H1 (cell line): ENCODE measurements at regions not wholly inside any gene's neighbourhood (a gene's known extent, or its start where the extent isn't known, plus 50 kb on each side); places are given as distances from the start of the nearest gene placed in this dataset.

Experiments
- CTCF ChIA-PET: fragments of 300-600 bp; sonication (Branson Sonifier 250); formaldehyde crosslinking; loops from one replicate; lab custom pipeline; 2021; ENCODE audit not compliant: partially characterized antibody; lab: Charles Lee
- POLR2A ChIA-PET: fragments of 300-600 bp; sonication (Branson Sonifier 250); formaldehyde crosslinking; loops from one replicate; lab custom pipeline; 2021; ENCODE audit warnings: inconsistent platforms; ENCODE audit not compliant: partially characterized antibody; lab: Charles Lee
- DNase-seq, 2 experiments: peaks; one replicate each; pipeline versions ENCODE4 v3.0.0 to v3.0.0-alpha.2; 2010 to 2022; ENCODE audit warnings: low spot score in 2 of 2, low read depth in 1 of 2, mixed read lengths in 1 of 2
- FAIRE-seq: peaks from 2 replicates; lab custom pipeline; 2011; peaks lifted over from hg19 to GRCh38; lab: Jason Lieb, UNC
- H2AFZ ChIP-seq: 2 replicates; pipeline ENCODE4 v1.8.1; 2012; ENCODE audit warnings: low read length, inconsistent platforms
- H2AK5ac ChIP-seq: 2 replicates; pipeline ENCODE4 v1.6.1; 2013; ENCODE audit warnings: low read depth, low read length
- H2BK120ac ChIP-seq: replicated peaks from 2 replicates; pipeline ENCODE3; 2013; ENCODE audit warnings: low read depth, low read length, inconsistent platforms
- H2BK12ac ChIP-seq: 2 replicates; pipeline ENCODE4 v1.6.1; 2013; ENCODE audit warnings: low read depth, low read length
- H2BK15ac ChIP-seq: 2 replicates; pipeline ENCODE4 v1.6.1; 2013; ENCODE audit warnings: low read length
- H2BK20ac ChIP-seq: 2 replicates; pipeline ENCODE4 v1.6.1; 2013; ENCODE audit warnings: low read length
- H2BK5ac ChIP-seq: 2 replicates; pipeline ENCODE4 v1.6.1; 2013; ENCODE audit warnings: low read depth, low read length
- H3K14ac ChIP-seq: 2 replicates; pipeline ENCODE4 v1.6.1; 2013; ENCODE audit warnings: inconsistent platforms; ENCODE audit not compliant: insufficient read length
- H3K18ac ChIP-seq: 2 replicates; pipeline ENCODE4 v1.6.1; 2013; ENCODE audit warnings: low read length; ENCODE audit errors: extremely low read depth
- H3K23ac ChIP-seq: 2 replicates; pipeline ENCODE4 v1.6.1; 2013; ENCODE audit warnings: inconsistent platforms; ENCODE audit not compliant: insufficient read length
- H3K23me2 ChIP-seq: 2 replicates; pipeline ENCODE4 v1.6.1; 2013; ENCODE audit warnings: low read depth, low read length
- H3K27ac ChIP-seq: 2 replicates; pipeline ENCODE4 v1.6.1; 2011; ENCODE audit warnings: low read depth, low read length, inconsistent platforms
- H3K27me3 ChIP-seq, 4 experiments: replicated peaks in 1 of 4; 1 replicate in 1 of 4; 2 replicates in 3 of 4; pipeline versions ENCODE4 v1.6.1 to v1.8.1; 2011 to 2013; ENCODE audit warnings: low read length in 3 of 4, mild to moderate bottlenecking in 3 of 4, inconsistent platforms in 2 of 4, mixed read lengths in 2 of 4, moderate library complexity in 1 of 4; ENCODE audit not compliant: control insufficient read depth in 3 of 4, insufficient read depth in 3 of 4; ENCODE audit errors: extremely low read depth in 1 of 4
- H3K36me3 ChIP-seq, 4 experiments: 2 replicates each; pipeline versions ENCODE4 v1.6.1 to v1.8.1; 2011 to 2013; ENCODE audit warnings: mild to moderate bottlenecking in 4 of 4, low read length in 3 of 4, moderate library complexity in 2 of 4, control low read depth in 1 of 4, inconsistent platforms in 1 of 4; ENCODE audit not compliant: insufficient read depth in 4 of 4, control insufficient read depth in 2 of 4
- H3K4ac ChIP-seq: replicated peaks from 2 replicates; pipeline ENCODE3; 2013; ENCODE audit warnings: low read length, low read depth, mixed read lengths, inconsistent platforms; ENCODE audit not compliant: insufficient read length
- H3K4me1 ChIP-seq, 4 experiments: replicated peaks in 1 of 4; 1 replicate in 1 of 4; 2 replicates in 3 of 4; pipeline versions ENCODE4 v1.6.1 to v1.8.1; 2011 to 2013; ENCODE audit warnings: low read length in 3 of 4, inconsistent platforms in 2 of 4, mixed read lengths in 1 of 4; ENCODE audit not compliant: insufficient read depth in 4 of 4, control insufficient read depth in 3 of 4
- H3K4me2 ChIP-seq, 2 experiments: 2 replicates each; pipeline versions ENCODE4 v1.6.1 to v1.8.1; 2011 to 2013; ENCODE audit warnings: low read depth in 2 of 2, low read length in 2 of 2, control low read depth in 1 of 2, inconsistent platforms in 1 of 2, mild to moderate bottlenecking in 1 of 2; ENCODE audit not compliant: insufficient read depth in 1 of 2
- H3K4me3 ChIP-seq, 4 experiments: fragments of 200-600, 300-600 bp in 1 of 4; sonication (generic), shearing (Covaris generic), sonication (Bioruptor Twin) in 1 of 4; 2 replicates each; pipeline versions ENCODE4 v1.5.1 to v1.8.1; 2011 to 2016; ENCODE audit warnings: low read length in 4 of 4, low read depth in 3 of 4, control low read depth in 2 of 4, inconsistent platforms in 2 of 4, mild to moderate bottlenecking in 2 of 4, mixed read lengths in 1 of 4, moderate library complexity in 1 of 4; ENCODE audit not compliant: insufficient read depth in 2 of 4; ENCODE audit errors: extremely low read depth in 1 of 4
- H3K56ac ChIP-seq: replicated peaks from 2 replicates; pipeline ENCODE3; 2013; ENCODE audit warnings: low read depth, mild to moderate bottlenecking, mixed read lengths, low read length, inconsistent platforms; ENCODE audit not compliant: insufficient read length
- H3K79me1 ChIP-seq: 2 replicates; pipeline ENCODE4 v1.6.1; 2013; ENCODE audit warnings: low read depth, low read length, control low read depth
- H3K79me2 ChIP-seq, 2 experiments: 2 replicates each; pipeline versions ENCODE4 v1.6.1 to v1.8.1; 2012 to 2013; ENCODE audit warnings: low read length in 2 of 2, mild to moderate bottlenecking in 2 of 2, inconsistent platforms in 1 of 2; ENCODE audit not compliant: insufficient read depth in 2 of 2, control insufficient read depth in 1 of 2
- H3K9ac ChIP-seq, 4 experiments: replicated peaks in 1 of 4; 1 replicate in 1 of 4; 2 replicates in 3 of 4; pipeline versions ENCODE4 v1.6.1 to v1.8.1; 2011 to 2013; ENCODE audit warnings: low read depth in 3 of 4, low read length in 3 of 4, control low read depth in 2 of 4, mild to moderate bottlenecking in 2 of 4, moderate library complexity in 2 of 4, inconsistent platforms in 1 of 4; ENCODE audit errors: extremely low read depth in 1 of 4
- H3K9me3 ChIP-seq, 2 experiments: 2 replicates each; pipeline versions ENCODE4 v1.6.1 to v1.8.1; 2012 to 2013; ENCODE audit warnings: mild to moderate bottlenecking in 2 of 2, moderate library complexity in 2 of 2, control low read depth in 1 of 2, inconsistent platforms in 1 of 2, low read depth in 1 of 2, low read length in 1 of 2, mixed read lengths in 1 of 2; ENCODE audit not compliant: insufficient read depth in 2 of 2
- H4K20me1 ChIP-seq, 2 experiments: replicated peaks in 1 of 2; 2 replicates each; pipeline versions ENCODE3 to v1.8.1; 2011 to 2013; ENCODE audit warnings: inconsistent platforms in 2 of 2, low read length in 2 of 2, mild to moderate bottlenecking in 1 of 2; ENCODE audit not compliant: insufficient read depth in 2 of 2, control insufficient read depth in 1 of 2
- H4K5ac ChIP-seq: 2 replicates; pipeline ENCODE4 v1.6.1; 2013; ENCODE audit warnings: low read length, low read depth, mixed read lengths, inconsistent platforms; ENCODE audit not compliant: insufficient read length
- H4K8ac ChIP-seq: 2 replicates; pipeline ENCODE4 v1.8.0; 2013; ENCODE audit warnings: mild to moderate bottlenecking, moderate library complexity, low read length, inconsistent platforms; ENCODE audit not compliant: insufficient read depth; ENCODE audit errors: extremely low read depth
- H4K91ac ChIP-seq: replicated peaks from 2 replicates; pipeline ENCODE3; 2013; ENCODE audit warnings: low read length, mixed read lengths, inconsistent platforms; ENCODE audit not compliant: insufficient read length
- CBX5 ChIP-seq: fragments of 300-800, 300-1000 bp; sonication (generic); IDR thresholded peaks from 2 replicates; pipeline ENCODE4 v1.7.1; 2016; ENCODE audit warnings: antibody characterized with exemption, low read length, low read depth
- CTCF ChIP-seq, 3 experiments: IDR thresholded peaks; 1 replicate in 2 of 3; 2 replicates in 1 of 3; pipeline versions ENCODE4 v1.5.1 to v1.6.1; 2011; ENCODE audit warnings: low read length in 3 of 3, mild to moderate bottlenecking in 3 of 3, inconsistent platforms in 2 of 3, low read depth in 1 of 3, moderate library complexity in 1 of 3; ENCODE audit not compliant: insufficient read depth in 1 of 3; ENCODE audit errors: control extremely low read depth in 1 of 3
- FOSL1 ChIP-seq: IDR thresholded peaks from 2 replicates; pipeline ENCODE4 v1.6.1; 2011; ENCODE audit warnings: mild to moderate bottlenecking, low read depth, low read length, moderate library complexity; ENCODE audit not compliant: insufficient read depth
- NRF1 ChIP-seq: IDR thresholded peaks from 2 replicates; pipeline ENCODE4 v1.6.1; 2011; ENCODE audit warnings: mild to moderate bottlenecking, low read depth, low read length, improper control_type of control experiment
- RNF2 ChIP-seq: fragments of 200-900, 300-1000 bp; sonication (generic); IDR thresholded peaks from 2 replicates; pipeline ENCODE4 v1.7.1; 2016; ENCODE audit warnings: borderline replicate concordance, low read depth, mild to moderate bottlenecking, antibody characterized with exemption, low read length; ENCODE audit not compliant: poor library complexity, severe bottlenecking; ENCODE audit errors: missing control alignments
- SP4 ChIP-seq: IDR thresholded peaks from 2 replicates; pipeline ENCODE4 v1.6.1; 2012; ENCODE audit warnings: low read length, inconsistent platforms
- SRF ChIP-seq: IDR thresholded peaks from 2 replicates; pipeline ENCODE4 v1.6.1; 2011; ENCODE audit warnings: mild to moderate bottlenecking, low read depth, low read length, moderate library complexity
- TAF7 ChIP-seq: optimal IDR thresholded peaks from 2 replicates; pipeline ENCODE3; 2011; ENCODE audit warnings: low read depth, mild to moderate bottlenecking, inconsistent platforms, low read length, moderate library complexity, borderline replicate concordance
- TEAD4 ChIP-seq: IDR thresholded peaks from 2 replicates; pipeline ENCODE4 v1.6.1; 2012; ENCODE audit warnings: low read depth, low read length, inconsistent platforms, mixed read lengths
- WGBS, 2 experiments: shearing (Covaris generic) in 1 of 2; methylation state at CpG; one replicate each; pipeline versions ENCODE4 v1.1.6 to v1.1.7; 2013 to 2015; ENCODE audit warnings: low lambda C conversion rate in 2 of 2, mixed read lengths in 2 of 2, inconsistent platforms in 1 of 2, low coverage in 1 of 2, missing lambda C conversion rate in 1 of 2; ENCODE audit not compliant: insufficient replicate concordance in 2 of 2, insufficient coverage in 1 of 2, insufficient read length in 1 of 2; ENCODE audit errors: extremely low coverage in 1 of 2, missing lambda C conversion rate in 1 of 2; 5-methylcytosine and 5-hydroxymethylcytosine counted together

- Histone ChIP-seq H2AK5ac (no peak overlapping the region), H4K8ac (no peak overlapping the region), H3K4me2 (no peak overlapping the region), H3K27me3 (no peaks in the 10 kb centered on the region; a peak in 1 of 7 replicates), H3K27ac (no peak overlapping the region), H2BK120ac (no peak overlapping the region), H3K23me2 (no peaks in the 10 kb centered on the region), H2BK12ac (no peak overlapping the region), H3K4me1 (no peaks in the 10 kb centered on the region), H4K20me1 (no peaks in the 10 kb centered on the region), H3K9ac (no peak overlapping the region), H2BK15ac (no peak overlapping the region), H3K79me2 (no peaks in the 10 kb centered on the region), H2BK20ac (no peak overlapping the region), H3K14ac (no peak overlapping the region), H3K9me3 (peaks cover 0 to 3% of the 10 kb centered on the region in 2 experiments; a peak in 2 of 4 replicates), H3K79me1 (no peaks in the 10 kb centered on the region), H3K23ac (no peak overlapping the region), H2BK5ac (no peak overlapping the region), H3K18ac (no peak overlapping the region), H4K91ac (no peak overlapping the region), H3K4ac (no peak overlapping the region), H4K5ac (no peak overlapping the region), H3K56ac (no peak overlapping the region), H2AFZ (no peak overlapping the region), H3K4me3 (no peak overlapping the region), H3K36me3 (no peaks in the 10 kb centered on the region)
- FAIRE-seq (no peak), DNase-seq (no peak)
- ChIA-PET POLR2A (no interaction called here), CTCF (no interaction called here)
- 93% methylated on average over 2 of the region's 2 CpGs; no CpG with 5 or more reads in 1 of the 2 experiments for WGBS, 2 experiments
- TF ChIP-seq CTCF (IDR thresholded peaks at IDR 0.05; ENCODE audit: control extremely low read depth in 1 of 3, insufficient read depth in 1 of 3, low read depth in 1 of 3, low read length in 3 of 3) (no peak), RNF2 (no peak), SP4 (no peak), TEAD4 (no peak), SRF (no peak), NRF1 (no peak), FOSL1 (no peak), CBX5 (no peak), TAF7 (no peak)
Observed at GRCh38 chr3:63731866-63732265, 79.4 kb downstream of the SNTN start.
